Common myeloid progenitor, CD34-positive (primary cell): ENCODE measurements at regions not wholly inside any gene's neighbourhood (a gene's known extent, or its start where the extent isn't known, plus 50 kb on each side); places are given as distances from the start of the nearest gene placed in this dataset.
A peak's percentile ranks its signal among the peaks of the same experiment; 100 is the strongest.

Experiments
- CTCF ChIA-PET: fragments of 350-600 bp; sonication (Branson Sonifier 250); formaldehyde crosslinking; loops from one replicate; lab custom pipeline; 2021; ENCODE audit warnings: antibody characterized with exemption; lab: Charles Lee
- POLR2A ChIA-PET: fragments of 350-600 bp; sonication (Branson Sonifier 250); formaldehyde crosslinking; loops from one replicate; lab custom pipeline; 2021; ENCODE audit warnings: antibody characterized with exemption; lab: Charles Lee
- DNase-seq, 3 donors: peaks; one replicate each; pipeline versions ENCODE4 v3.0.0 to v3.0.0-alpha.2; 2013
- H3K27ac ChIP-seq, 2 experiments: 1 replicate in 1 of 2; 2 replicates in 1 of 2; pipeline ENCODE4 v1.7.0; 2013; ENCODE audit warnings: inconsistent platforms in 2 of 2, low read length in 2 of 2, mild to moderate bottlenecking in 2 of 2, low read depth in 1 of 2, moderate library complexity in 1 of 2; ENCODE audit not compliant: severe bottlenecking in 2 of 2, insufficient read depth in 1 of 2, poor library complexity in 1 of 2
- H3K27me3 ChIP-seq, 5 experiments: replicated peaks in 2 of 5; 1 replicate in 3 of 5; 2 replicates in 2 of 5; pipeline versions ENCODE4 v1.6.1 to v1.7.0; 2013; ENCODE audit warnings: low read length in 4 of 5, mild to moderate bottlenecking in 2 of 5, moderate library complexity in 2 of 5, inconsistent platforms in 1 of 5; ENCODE audit not compliant: insufficient read depth in 5 of 5, control insufficient read depth in 4 of 5
- H3K36me3 ChIP-seq, 4 experiments: 1 replicate in 2 of 4; 2 replicates in 2 of 4; pipeline versions ENCODE4 v1.6.1 to v1.7.0; 2013; ENCODE audit warnings: low read length in 3 of 4, control low read depth in 1 of 4, mild to moderate bottlenecking in 1 of 4; ENCODE audit not compliant: control insufficient read depth in 4 of 4, insufficient read depth in 4 of 4
- H3K4me1 ChIP-seq, 4 experiments: 1 replicate in 3 of 4; 2 replicates in 1 of 4; pipeline versions ENCODE4 v1.6.1 to v1.7.1; 2013; ENCODE audit warnings: low read length in 3 of 4, mild to moderate bottlenecking in 3 of 4, control low read depth in 1 of 4, inconsistent platforms in 1 of 4, moderate library complexity in 1 of 4; ENCODE audit not compliant: control insufficient read depth in 4 of 4, insufficient read depth in 4 of 4; ENCODE audit errors: control extremely low read depth in 1 of 4
- H3K4me3 ChIP-seq, 7 experiments: 1 replicate in 4 of 7; 2 replicates in 3 of 7; pipeline versions ENCODE4 v1.5.1 to v1.7.0; 2013; ENCODE audit warnings: mild to moderate bottlenecking in 7 of 7, low read length in 6 of 7, moderate library complexity in 6 of 7, inconsistent platforms in 2 of 7, low read depth in 2 of 7, control low read depth in 1 of 7; ENCODE audit not compliant: insufficient read depth in 4 of 7, control insufficient read depth in 1 of 7; ENCODE audit errors: extremely low read depth in 1 of 7
- H3K9me3 ChIP-seq, 5 experiments: 1 replicate in 4 of 5; 2 replicates in 1 of 5; pipeline versions ENCODE4 v1.6.1 to v1.7.1; 2013; ENCODE audit warnings: low read length in 4 of 5, mild to moderate bottlenecking in 2 of 5, inconsistent platforms in 1 of 5, low read depth in 1 of 5, moderate library complexity in 1 of 5; ENCODE audit not compliant: control insufficient read depth in 4 of 5, insufficient read depth in 2 of 5; ENCODE audit errors: control extremely low read depth in 1 of 5
- WGBS: methylation state at CpG from one replicate; pipeline ENCODE4 v1.1.5; 2013; ENCODE audit not compliant: insufficient coverage; 5-methylcytosine and 5-hydroxymethylcytosine counted together

DNA sequence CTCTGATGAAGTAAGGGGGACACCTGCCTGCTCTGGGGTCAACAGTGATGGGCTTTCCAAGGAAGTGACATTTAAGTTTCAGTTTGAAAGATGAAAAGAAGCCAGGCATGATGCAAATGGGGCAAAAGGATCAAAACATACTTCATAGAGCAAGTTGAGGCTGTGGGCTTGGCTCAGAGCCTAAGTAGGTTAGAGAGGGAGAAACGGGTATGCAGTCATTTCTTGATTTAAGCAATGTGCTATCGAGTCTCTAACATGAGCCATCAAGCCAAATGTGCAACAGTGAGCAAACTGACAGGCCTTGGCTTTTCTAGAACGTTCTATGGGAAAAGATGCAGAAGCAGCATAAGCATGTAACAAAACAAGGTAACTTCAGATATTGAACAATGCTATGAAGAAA, 80.6 kb downstream of the ADRB2 start:
- 100% methylated on average over 3 of the region's 3 CpGs for WGBS
- Histone ChIP-seq H3K27me3 (no peaks in the 10 kb centered on the region), H3K9me3 (no peaks in the 10 kb centered on the region), H3K4me3 (no peak overlapping the region), H3K27ac (no peak overlapping the region), H3K36me3 (no peaks in the 10 kb centered on the region), H3K4me1 (peaks cover 0 to 10% (median 9%) of the 10 kb centered on the region in 4 experiments)
- CTCF ChIA-PET = no interaction called here
- DNase-seq = no peak
- POLR2A ChIA-PET = no interaction called here

DNA sequence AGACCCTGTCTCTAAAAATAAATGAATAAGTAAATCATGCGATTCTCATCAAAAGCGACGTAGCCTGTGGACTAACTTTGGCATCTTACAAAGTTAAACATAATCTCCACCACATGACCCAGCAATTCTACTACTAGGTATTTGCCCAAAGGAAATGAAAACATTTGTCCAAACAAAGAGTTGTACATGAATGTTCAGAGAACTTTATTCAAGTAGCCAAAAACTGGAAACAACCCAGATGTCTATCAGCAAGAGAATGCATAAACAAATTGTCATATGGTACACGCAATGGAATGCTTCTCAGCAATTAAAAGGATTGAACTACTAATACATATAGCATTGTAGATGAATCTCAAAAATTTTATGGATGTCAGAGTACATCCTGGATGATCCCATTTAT, 82.6 kb downstream of the ADRB2 start:
- DNase-seq = no peak
- Histone ChIP-seq H3K4me3 (no peak overlapping the region), H3K27ac (no peak overlapping the region), H3K4me1 (peaks cover 0 to 12% (median 9%) of the 10 kb centered on the region in 4 experiments), H3K9me3 (no peaks in the 10 kb centered on the region), H3K27me3 (no peaks in the 10 kb centered on the region), H3K36me3 (no peaks in the 10 kb centered on the region)
- CTCF ChIA-PET = no interaction called here
- POLR2A ChIA-PET = no interaction called here
- no CpG with 5 or more reads among the region's 4 CpGs for WGBS

GRCh38 chr5:148909766-148910165, 83.4 kb downstream of the ADRB2 start:
- Histone ChIP-seq H3K36me3 (no peaks in the 10 kb centered on the region), H3K9me3 (no peaks in the 10 kb centered on the region), H3K4me1 (peaks cover 0 to 12% (median 9%) of the 10 kb centered on the region in 4 experiments), H3K27ac (no peak overlapping the region), H3K4me3 (no peak overlapping the region), H3K27me3 (no peaks in the 10 kb centered on the region)
- ChIA-PET CTCF (no interaction called here), POLR2A (no interaction called here)
- DNase-seq = no peak
- 100% methylated on average over 1 of the region's 1 CpG for WGBS

GRCh38 chr5:148910216-148910615, 83.8 kb downstream of the ADRB2 start:
- Histone ChIP-seq H3K27me3 (no peaks in the 10 kb centered on the region), H3K4me1 (peaks cover 0 to 12% (median 9%) of the 10 kb centered on the region in 4 experiments), H3K36me3 (no peaks in the 10 kb centered on the region), H3K9me3 (no peaks in the 10 kb centered on the region), H3K4me3 (no peak overlapping the region), H3K27ac (no peak overlapping the region)
- no peak for DNase-seq
- ChIA-PET CTCF (no interaction called here), POLR2A (no interaction called here)
- 91% methylated on average over 4 of the region's 4 CpGs for WGBS

- ChIA-PET POLR2A (no interaction called here), CTCF (no interaction called here)
- H3K4me3 ChIP-seq = no peak overlapping the region
- H3K27ac ChIP-seq = no peak overlapping the region
- 58% methylated on average over 7 of the region's 8 CpGs for WGBS
- no peaks in the 10 kb centered on the region for H3K9me3 ChIP-seq
- no peaks in the 10 kb centered on the region for H3K36me3 ChIP-seq
- no peaks in the 10 kb centered on the region for H3K27me3 ChIP-seq
- peak in 2 of 3 donors; percentile 10 to 26 for DNase-seq
- peaks cover 0 to 12% (median 9%) of the 10 kb centered on the region in 4 experiments for H3K4me1 ChIP-seq
Measured at GRCh38 chr5:148910686-148911361, 84.4 kb downstream of the ADRB2 start.

GRCh38 chr5:148911386-148911785, 85.0 kb downstream of the ADRB2 start:
- 100% methylated on average over 2 of the region's 2 CpGs for WGBS
- Histone ChIP-seq H3K27me3 (no peaks in the 10 kb centered on the region), H3K4me3 (no peak overlapping the region), H3K9me3 (no peaks in the 10 kb centered on the region), H3K27ac (no peak overlapping the region), H3K36me3 (no peaks in the 10 kb centered on the region), H3K4me1 (peaks cover 0 to 12% (median 9%) of the 10 kb centered on the region in 4 experiments)
- ChIA-PET POLR2A (no interaction called here), CTCF (no interaction called here)
- no peak for DNase-seq

DNA sequence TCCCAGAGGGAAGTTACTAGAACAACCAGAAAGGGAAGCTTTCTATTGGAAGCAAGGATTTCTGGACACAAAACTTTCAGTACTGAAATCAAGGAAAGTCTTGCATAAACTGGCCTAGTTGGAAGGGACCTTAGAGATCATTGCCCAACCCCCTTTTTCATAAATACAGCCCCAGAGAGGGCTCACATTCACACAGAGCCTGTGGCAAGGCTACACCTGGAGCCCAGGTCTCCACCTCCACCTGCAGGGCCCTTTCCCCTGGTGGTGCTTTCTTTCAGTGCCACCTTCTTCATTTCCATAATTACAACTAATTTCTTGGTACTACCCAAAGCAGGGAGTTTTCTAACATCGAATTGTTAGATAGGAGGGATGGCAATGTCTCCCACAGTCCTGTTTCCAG, 85.7 kb downstream of the ADRB2 start:
- ChIA-PET POLR2A (no interaction called here), CTCF (no interaction called here)
- Histone ChIP-seq H3K4me1 (peaks cover 0 to 12% (median 9%) of the 10 kb centered on the region in 4 experiments), H3K27ac (no peak overlapping the region), H3K9me3 (no peaks in the 10 kb centered on the region), H3K4me3 (no peak overlapping the region), H3K36me3 (no peaks in the 10 kb centered on the region), H3K27me3 (no peaks in the 10 kb centered on the region)
- WGBS = 100% methylated on average over 1 of the region's 1 CpG
- no peak for DNase-seq
